Colonic mucosa (tissue), 4 donors: ENCODE measurements at regions not wholly inside any gene's neighbourhood (a gene's known extent, or its start where the extent isn't known, plus 50 kb on each side); places are given as distances from the start of the nearest gene placed in this dataset.

ENCODE experiments used
- DNase-seq: peaks from one replicate; pipeline ENCODE4 v3.0.0-alpha.2; 2020
- H3K27ac ChIP-seq: fragments of 200-600 bp; one replicate; pipeline ENCODE4 v1.8.0; 2021
- H3K27me3 ChIP-seq: fragments of 200-600 bp; one replicate; pipeline ENCODE4 v1.8.0; 2021
- H3K36me3 ChIP-seq: fragments of 200-600 bp; one replicate; pipeline ENCODE4 v1.8.0; 2021
- H3K4me1 ChIP-seq: fragments of 200-600 bp; one replicate; pipeline ENCODE4 v1.8.0; 2021; ENCODE audit warnings: mild to moderate bottlenecking
- H3K4me3 ChIP-seq: fragments of 200-600 bp; one replicate; pipeline ENCODE4 v1.8.0; 2021
- H3K9ac ChIP-seq, 2 donors: one replicate each; pipeline ENCODE4 v1.7.0; 2013; ENCODE audit warnings: control low read depth in 2 of 2, low read depth in 2 of 2, low read length in 2 of 2
- H3K9me3 ChIP-seq: fragments of 200-600 bp; one replicate; pipeline ENCODE4 v1.8.0; 2021
- intact Hi-C: fragments of 100-400 bp; cut with DNase I; formaldehyde crosslinking; loops from one replicate; pipeline ENCODE4 v1.14.1; 2022
- TF ChIP-seq, protein P1 (sequence below): fragments of 200-600 bp; IDR thresholded peaks from one replicate; pipeline ENCODE4 v1.8.0; 2022; ENCODE audit warnings: antibody characterized with exemption, mild to moderate bottlenecking
- donor health status: healthy.
- donor health status: DM: no; HTN: no; CAD: no.
- donor health status: DM: no; HTN: no; CAD: no.

DNA sequence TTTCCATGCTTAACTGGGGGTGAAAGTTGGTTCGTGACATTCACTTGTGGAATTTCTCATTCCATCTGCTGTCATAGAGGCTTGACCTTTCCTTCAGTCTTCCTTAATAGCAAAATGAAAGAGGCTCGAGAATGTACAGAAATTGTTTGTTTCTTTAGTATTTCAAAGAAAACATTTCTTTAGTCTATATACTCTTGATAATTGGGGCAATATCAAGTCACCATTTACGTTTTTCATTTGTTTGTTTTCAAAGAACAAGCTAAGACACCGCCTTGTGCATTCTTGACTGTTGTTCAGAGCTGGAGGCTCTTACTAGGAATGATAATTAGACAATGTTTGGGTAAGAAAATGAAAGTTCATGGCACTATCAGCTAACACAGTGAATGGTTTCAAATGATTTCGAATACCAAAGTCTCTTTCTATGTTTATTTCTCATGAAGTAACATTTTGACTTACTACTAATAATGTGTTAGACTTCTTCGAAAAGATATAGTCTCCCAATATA is 835.4 kb downstream of the SEMA5A start:
- no peak overlapping the region for H3K4me3 ChIP-seq
- TF ChIP-seq, protein P1, sequence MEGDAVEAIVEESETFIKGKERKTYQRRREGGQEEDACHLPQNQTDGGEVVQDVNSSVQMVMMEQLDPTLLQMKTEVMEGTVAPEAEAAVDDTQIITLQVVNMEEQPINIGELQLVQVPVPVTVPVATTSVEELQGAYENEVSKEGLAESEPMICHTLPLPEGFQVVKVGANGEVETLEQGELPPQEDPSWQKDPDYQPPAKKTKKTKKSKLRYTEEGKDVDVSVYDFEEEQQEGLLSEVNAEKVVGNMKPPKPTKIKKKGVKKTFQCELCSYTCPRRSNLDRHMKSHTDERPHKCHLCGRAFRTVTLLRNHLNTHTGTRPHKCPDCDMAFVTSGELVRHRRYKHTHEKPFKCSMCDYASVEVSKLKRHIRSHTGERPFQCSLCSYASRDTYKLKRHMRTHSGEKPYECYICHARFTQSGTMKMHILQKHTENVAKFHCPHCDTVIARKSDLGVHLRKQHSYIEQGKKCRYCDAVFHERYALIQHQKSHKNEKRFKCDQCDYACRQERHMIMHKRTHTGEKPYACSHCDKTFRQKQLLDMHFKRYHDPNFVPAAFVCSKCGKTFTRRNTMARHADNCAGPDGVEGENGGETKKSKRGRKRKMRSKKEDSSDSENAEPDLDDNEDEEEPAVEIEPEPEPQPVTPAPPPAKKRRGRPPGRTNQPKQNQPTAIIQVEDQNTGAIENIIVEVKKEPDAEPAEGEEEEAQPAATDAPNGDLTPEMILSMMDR: no peak
- no peaks in the 10 kb centered on the region for H3K36me3 ChIP-seq
- no peak overlapping the region for H3K9ac ChIP-seq
- no peaks in the 10 kb centered on the region for H3K4me1 ChIP-seq
- H3K27ac ChIP-seq: no peak overlapping the region
- intact Hi-C loops: no loop called here
- DNase-seq: no peak
- no peaks in the 10 kb centered on the region for H3K27me3 ChIP-seq
- no peaks in the 10 kb centered on the region for H3K9me3 ChIP-seq

GRCh38 chr5:8714198-8714597 is 831.7 kb downstream of the SEMA5A start:
- Histone ChIP-seq H3K4me3 (no peak overlapping the region), H3K27me3 (no peaks in the 10 kb centered on the region), H3K27ac (no peak overlapping the region), H3K9ac (no peak overlapping the region), H3K4me1 (no peaks in the 10 kb centered on the region), H3K9me3 (no peaks in the 10 kb centered on the region), H3K36me3 (no peaks in the 10 kb centered on the region)
- TF ChIP-seq, protein P1: no peak
- no peak for DNase-seq
- intact Hi-C loops: no loop called here

DNA sequence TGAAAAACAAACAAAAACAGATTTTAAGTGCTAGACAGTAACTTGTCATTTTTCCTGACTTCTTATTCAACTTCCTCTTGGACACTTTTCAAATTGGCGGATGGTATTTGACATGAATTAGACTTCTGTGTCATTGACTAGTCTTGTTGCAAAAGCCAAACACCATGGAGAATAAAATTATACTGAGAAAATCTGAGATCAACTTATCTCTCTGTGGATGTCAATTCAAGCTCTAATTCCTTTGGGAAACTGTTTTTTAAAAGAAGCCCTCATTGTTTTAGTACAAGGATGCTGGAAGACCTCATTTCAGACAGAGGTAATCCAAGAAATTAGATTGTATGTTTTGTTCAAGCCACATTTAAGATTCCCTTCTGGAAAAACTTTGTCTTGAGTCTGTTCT is 831.0 kb downstream of the SEMA5A start:
- TF ChIP-seq, protein P1: no peak
- Histone ChIP-seq H3K9ac (no peak overlapping the region), H3K9me3 (no peaks in the 10 kb centered on the region), H3K4me3 (no peak overlapping the region), H3K4me1 (no peaks in the 10 kb centered on the region), H3K27ac (no peak overlapping the region), H3K27me3 (no peaks in the 10 kb centered on the region), H3K36me3 (no peaks in the 10 kb centered on the region)
- no peak for DNase-seq
- intact Hi-C loops: no loop called here

DNA sequence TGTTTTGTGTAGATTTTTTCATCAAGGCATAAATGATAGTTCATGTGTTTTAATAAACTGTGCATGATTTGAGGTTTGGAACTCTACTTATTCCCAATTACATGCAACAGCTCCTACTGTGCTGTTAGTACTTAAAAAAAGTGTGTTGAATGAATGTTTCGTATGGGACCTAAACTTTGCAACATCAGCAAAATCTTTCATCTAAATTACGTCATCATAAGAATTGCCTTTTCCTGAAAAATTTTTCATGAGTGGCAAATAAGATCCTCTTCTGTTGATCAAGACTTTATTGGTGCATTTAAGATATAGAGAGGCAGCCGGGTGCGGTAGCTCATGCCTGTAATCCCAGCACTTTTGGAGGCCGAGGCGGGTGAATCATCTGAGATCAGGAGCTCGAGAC is 826.1 kb downstream of the SEMA5A start:
- no peak overlapping the region for H3K27ac ChIP-seq
- H3K9me3 ChIP-seq: no peaks in the 10 kb centered on the region
- H3K27me3 ChIP-seq: no peaks in the 10 kb centered on the region
- TF ChIP-seq, protein P1: no peak
- no peaks in the 10 kb centered on the region for H3K4me1 ChIP-seq
- H3K36me3 ChIP-seq: no peaks in the 10 kb centered on the region
- intact Hi-C loops: no loop called here
- H3K9ac ChIP-seq: no peak overlapping the region
- no peak for DNase-seq
- H3K4me3 ChIP-seq: no peak overlapping the region

- H3K9ac ChIP-seq: no peak overlapping the region
- H3K27ac ChIP-seq: no peak overlapping the region
- TF ChIP-seq, protein P1: no peak
- intact Hi-C loops: no loop called here
- no peaks in the 10 kb centered on the region for H3K27me3 ChIP-seq
- H3K4me1 ChIP-seq: no peaks in the 10 kb centered on the region
- no peak for DNase-seq
- no peak overlapping the region for H3K4me3 ChIP-seq
- H3K9me3 ChIP-seq: no peaks in the 10 kb centered on the region
- H3K36me3 ChIP-seq: no peaks in the 10 kb centered on the region
Measured at GRCh38 chr5:8720506-8720905, 825.4 kb downstream of the SEMA5A start.

DNA sequence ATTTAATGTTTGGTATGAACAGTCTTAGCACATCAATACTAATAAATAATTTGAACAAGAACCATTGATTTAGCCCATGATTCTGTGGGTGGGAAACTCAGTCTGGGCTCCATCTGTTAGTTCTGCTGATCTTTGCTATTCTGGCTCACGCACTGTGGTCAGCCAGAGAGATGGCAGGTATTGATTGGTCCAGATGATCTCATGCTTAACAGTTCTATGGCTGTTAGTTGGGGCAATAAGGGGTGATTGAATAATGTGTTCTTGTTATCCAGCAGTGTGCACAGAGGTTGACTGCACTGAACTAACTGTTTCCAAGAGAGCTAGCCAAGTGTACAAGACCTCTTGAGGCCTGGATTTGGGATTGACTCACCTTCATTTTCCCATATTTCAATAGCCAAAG is 824.3 kb downstream of the SEMA5A start:
- TF ChIP-seq, protein P1: no peak
- Histone ChIP-seq H3K27me3 (no peaks in the 10 kb centered on the region), H3K4me1 (no peaks in the 10 kb centered on the region), H3K4me3 (no peak overlapping the region), H3K36me3 (no peaks in the 10 kb centered on the region), H3K27ac (no peak overlapping the region), H3K9ac (no peak overlapping the region), H3K9me3 (no peaks in the 10 kb centered on the region)
- intact Hi-C loops: no loop called here
- DNase-seq: no peak
